ENCODE measurements at regions not wholly inside any gene's neighbourhood (a gene's known extent, or its start where the extent isn't known, plus 50 kb on each side); places are given as distances from the start of the nearest gene placed in this dataset.
A peak's percentile ranks its signal among the peaks of the same experiment; 100 is the strongest.

DNA sequence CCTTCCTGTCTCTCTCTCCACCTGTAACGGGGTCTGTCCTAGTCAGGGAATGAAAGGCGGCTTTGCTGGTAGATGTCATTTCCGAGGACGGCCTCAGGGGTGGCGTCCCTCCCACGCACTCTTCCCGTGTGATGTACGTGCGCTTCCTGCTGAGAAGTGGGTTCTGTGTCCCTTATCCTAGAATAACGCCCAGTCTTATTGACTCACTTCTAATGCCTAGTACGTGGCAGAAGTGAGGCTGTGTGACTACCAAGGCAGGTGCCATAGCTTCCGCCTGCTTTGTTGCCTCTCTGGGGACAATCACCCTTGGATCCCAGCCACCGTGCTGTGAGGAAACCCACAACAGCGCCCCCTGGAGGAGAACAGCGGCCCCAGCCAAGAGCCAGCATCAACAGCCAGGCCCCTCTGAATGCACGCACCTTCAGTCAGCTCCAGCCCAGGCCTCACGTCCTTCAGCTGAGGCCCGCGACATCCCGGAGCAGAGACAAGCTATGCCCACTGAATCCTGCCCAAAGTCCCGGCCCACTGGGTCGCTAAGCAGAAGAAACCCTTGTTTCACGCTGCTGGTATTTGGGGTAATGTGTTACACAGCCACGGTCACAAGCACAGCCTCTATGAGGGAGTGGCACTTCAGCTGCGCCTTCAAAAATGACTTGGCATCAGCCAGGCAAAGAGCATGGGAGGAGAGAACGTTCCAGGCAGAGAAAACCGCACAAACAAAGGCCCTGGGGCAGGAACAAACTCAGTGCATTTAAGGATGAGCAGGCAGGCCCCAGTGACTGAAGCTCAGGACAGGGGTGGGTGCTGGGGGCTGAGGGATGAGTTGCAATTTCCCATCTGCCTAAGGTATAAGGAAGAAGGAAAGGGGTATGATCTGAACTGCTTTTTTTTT lies 224.2 kb downstream of the NFATC2 start:
- peaks cover 44% of the 10 kb centered on the region for H3K4me1 Mint-ChIP-seq
- H3K27ac Mint-ChIP-seq = no peak overlapping the region
- H3K27me3 Mint-ChIP-seq (ENCODE audit: low read depth, poor library complexity) = peaks cover 17% of the 10 kb centered on the region
- DNase-seq = peak; percentile 84
- H3K4me3 Mint-ChIP-seq = no peak overlapping the region
- H3K9me3 Mint-ChIP-seq = peaks cover 8% of the 10 kb centered on the region
- TF ChIP-seq CTCF (IDR thresholded peaks at IDR 0.05) = peak; percentile 66
- H3K36me3 Mint-ChIP-seq (ENCODE audit: low read depth) = no peaks in the 10 kb centered on the region

DNA sequence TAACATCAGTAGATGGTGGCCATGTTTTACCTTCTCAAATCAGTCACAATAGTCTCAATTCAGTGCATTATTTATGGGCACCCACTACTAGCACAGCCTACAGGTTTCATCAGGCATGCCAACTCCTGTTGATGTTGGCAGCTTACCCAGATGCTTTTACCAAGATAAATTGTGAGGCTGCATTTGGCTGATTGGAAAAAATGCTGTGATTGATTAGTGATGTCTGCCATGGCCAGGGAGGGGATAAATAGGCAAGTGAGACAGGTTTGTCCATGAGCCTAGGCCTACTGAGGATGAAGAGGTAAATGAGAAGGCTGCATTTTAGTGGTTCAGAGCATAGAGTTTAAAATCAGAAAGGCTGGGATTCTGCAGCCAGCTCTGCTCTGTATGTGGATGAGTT lies 227.1 kb downstream of the NFATC2 start:
- H3K4me1 Mint-ChIP-seq = peaks cover 35% of the 10 kb centered on the region
- no peak overlapping the region for H3K4me3 Mint-ChIP-seq
- no peaks in the 10 kb centered on the region for H3K36me3 Mint-ChIP-seq (ENCODE audit: low read depth)
- no peak for DNase-seq
- peaks cover 12% of the 10 kb centered on the region for H3K9me3 Mint-ChIP-seq
- TF ChIP-seq CTCF (IDR thresholded peaks at IDR 0.05) = no peak
- peaks cover 17% of the 10 kb centered on the region for H3K27me3 Mint-ChIP-seq (ENCODE audit: low read depth, poor library complexity)
- no peak overlapping the region for H3K27ac Mint-ChIP-seq

GRCh38 chr20:51313358-51313827 lies 229.1 kb downstream of the NFATC2 start:
- no peaks in the 10 kb centered on the region for H3K36me3 Mint-ChIP-seq (ENCODE audit: low read depth)
- no peak overlapping the region for H3K4me3 Mint-ChIP-seq
- no peak for TF ChIP-seq CTCF (IDR thresholded peaks at IDR 0.05)
- peaks cover 24% of the 10 kb centered on the region for H3K4me1 Mint-ChIP-seq
- H3K27ac Mint-ChIP-seq = no peak overlapping the region
- DNase-seq = no peak
- peaks cover 13% of the 10 kb centered on the region for H3K9me3 Mint-ChIP-seq
- H3K27me3 Mint-ChIP-seq (ENCODE audit: low read depth, poor library complexity) = peaks cover 23% of the 10 kb centered on the region

DNA sequence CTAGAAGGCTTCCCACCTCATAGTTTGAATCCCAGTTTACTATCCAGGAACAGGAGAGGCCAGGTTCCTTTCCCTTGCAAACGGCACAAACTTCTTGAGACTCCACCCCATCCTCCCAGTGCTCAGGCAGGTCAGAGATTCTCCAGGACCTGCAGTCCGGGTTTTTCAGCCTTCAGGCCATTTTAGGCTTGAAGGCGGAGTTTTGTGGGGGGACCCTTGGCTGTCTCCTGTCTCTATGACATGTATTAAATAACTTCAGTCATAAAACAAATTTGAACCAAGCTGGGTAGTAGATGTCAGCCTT lies 230.1 kb downstream of the NFATC2 start:
- H3K36me3 Mint-ChIP-seq (ENCODE audit: low read depth) = no peaks in the 10 kb centered on the region
- peaks cover 19% of the 10 kb centered on the region for H3K27me3 Mint-ChIP-seq (ENCODE audit: low read depth, poor library complexity)
- no peak overlapping the region for H3K27ac Mint-ChIP-seq
- no peak for DNase-seq
- H3K4me3 Mint-ChIP-seq = no peak overlapping the region
- peaks cover 15% of the 10 kb centered on the region for H3K4me1 Mint-ChIP-seq
- H3K9me3 Mint-ChIP-seq = peaks cover 13% of the 10 kb centered on the region
- no peak for TF ChIP-seq CTCF (IDR thresholded peaks at IDR 0.05)

- Mint-ChIP-seq H3K9me3 (peaks cover 13% of the 10 kb centered on the region), H3K27ac (no peak overlapping the region), H3K4me3 (no peak overlapping the region), H3K36me3 (ENCODE audit: low read depth) (no peaks in the 10 kb centered on the region), H3K4me1 (peaks cover 11% of the 10 kb centered on the region), H3K27me3 (ENCODE audit: low read depth, poor library complexity) (peaks cover 22% of the 10 kb centered on the region)
- no peak for TF ChIP-seq CTCF (IDR thresholded peaks at IDR 0.05)
- DNase-seq = no peak
Observed at GRCh38 chr20:51311636-51312479, 230.7 kb downstream of the NFATC2 start.

Data from nephron progenitor cell (in vitro differentiated cells).